ENCODE measurements at regions not wholly inside any gene's neighbourhood (a gene's known extent, or its start where the extent isn't known, plus 50 kb on each side); places are given as distances from the start of the nearest gene placed in this dataset.
A peak's percentile ranks its signal among the peaks of the same experiment; 100 is the strongest.

- Histone ChIP-seq H3K79me2 (ENCODE audit: insufficient read depth, low read depth, low read length) (no peaks in the 10 kb centered on the region), H3K4me3 (ENCODE audit: low read depth, low read length, poor library complexity, severe bottlenecking) (no peak overlapping the region), H3K9me2 (ENCODE audit: insufficient read depth, low read length) (no peaks in the 10 kb centered on the region), H3K27ac (ENCODE audit: low read depth, low read length, poor library complexity, severe bottlenecking) (no peak overlapping the region), H3K4me1 (ENCODE audit: insufficient read depth, low read length, poor library complexity, severe bottlenecking) (no peaks in the 10 kb centered on the region), H3K9me3 (ENCODE audit: low read length) (no peaks in the 10 kb centered on the region), H3K36me3 (ENCODE audit: insufficient read depth, low read length) (no peaks in the 10 kb centered on the region), H2AFZ (ENCODE audit: low read length) (no peak overlapping the region), H4K20me1 (ENCODE audit: insufficient read depth, low read length) (no peaks in the 10 kb centered on the region), H3K4me2 (ENCODE audit: low read length) (no peak overlapping the region)
- DNase-seq (ENCODE audit: low spot score): no peak
- intact Hi-C loops (cut with micrococcal nuclease; ENCODE audit: unreplicated experiment): loop anchor here (2.0 kb wide), 1 partner anchor 1221 kb away; no protein-coding TSS in a partner anchor
- CTCF ChIA-PET (ENCODE audit: unreplicated experiment): no interaction called here
- POLR2A ChIA-PET: interaction anchor here (0.5 to 1.1 kb wide), 4 partner anchors 21 to 1968 kb away, joined by 3 to 4 read pairs (median 3); no protein-coding TSS in a partner anchor
- TF ChIP-seq CTCF (conservative IDR thresholded peaks at IDR 0.05; ENCODE audit: low read length): no peak
- no peak for TF ChIP-seq EZH2phosphoT487 (IDR thresholded peaks at IDR 0.05; ENCODE audit: borderline replicate concordance, low read depth, low read length)
- BruUV-seq (replicated peaks): no TSS peak
Observed at GRCh38 chr21:15480160-15480559, 249.6 kb upstream of the USP25 start.

DNA sequence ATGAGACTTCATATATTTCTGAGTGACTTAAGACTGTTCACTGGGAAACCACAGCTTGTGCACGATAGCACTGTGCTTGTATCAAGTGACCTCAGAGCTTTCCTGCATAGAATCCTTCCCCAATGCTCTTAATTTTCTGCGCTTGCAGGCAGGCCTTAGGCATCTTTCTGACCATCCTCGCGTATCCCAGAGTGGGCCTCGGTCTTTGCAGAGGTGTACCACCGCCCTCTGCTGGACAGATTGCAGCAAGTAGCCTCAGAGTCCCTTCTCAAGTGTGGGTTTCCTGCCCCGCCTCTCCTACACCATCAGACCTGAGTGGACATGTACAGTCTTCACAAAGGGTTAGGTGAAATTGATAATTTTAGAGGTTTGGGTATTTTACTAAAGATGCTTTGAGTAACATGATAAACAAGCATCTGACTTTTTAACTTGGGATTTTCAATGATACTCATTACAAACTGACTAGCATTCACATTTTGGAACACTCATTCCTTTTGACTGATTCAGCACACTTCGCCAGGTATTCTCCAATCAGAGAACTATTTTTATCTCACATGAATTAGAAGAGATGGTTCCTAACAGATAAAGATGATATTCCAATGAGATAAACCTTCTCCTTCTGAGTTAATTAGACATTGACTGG is 246.5 kb upstream of the USP25 start:
- no TSS peak for BruUV-seq (replicated peaks)
- ChIA-PET POLR2A (interaction anchor here (0.6 to 0.8 kb wide), 3 partner anchors 10 to 1412 kb away, joined by 3 read pairs; no protein-coding TSS in a partner anchor), CTCF (ENCODE audit: unreplicated experiment) (interaction anchor here (0.7 kb wide), 1 partner anchor 70 kb away, joined by 3 read pairs; no protein-coding TSS in a partner anchor)
- Histone ChIP-seq H3K36me3 (ENCODE audit: insufficient read depth, low read length) (no peaks in the 10 kb centered on the region), H3K4me1 (ENCODE audit: insufficient read depth, low read length, poor library complexity, severe bottlenecking) (no peaks in the 10 kb centered on the region), H2AFZ (ENCODE audit: low read length) (peak overlapping the region; percentile 40), H4K20me1 (ENCODE audit: insufficient read depth, low read length) (no peaks in the 10 kb centered on the region), H3K9me3 (ENCODE audit: low read length) (no peaks in the 10 kb centered on the region), H3K79me2 (ENCODE audit: insufficient read depth, low read depth, low read length) (no peaks in the 10 kb centered on the region), H3K9me2 (ENCODE audit: insufficient read depth, low read length) (no peaks in the 10 kb centered on the region), H3K4me2 (ENCODE audit: low read length) (no peak overlapping the region), H3K4me3 (ENCODE audit: low read depth, low read length, poor library complexity, severe bottlenecking) (no peak overlapping the region), H3K27ac (ENCODE audit: low read depth, low read length, poor library complexity, severe bottlenecking) (no peak overlapping the region)
- DNase-seq (ENCODE audit: low spot score): peak; percentile 79
- intact Hi-C loops (cut with micrococcal nuclease; ENCODE audit: unreplicated experiment): loop anchor here (2.0 kb wide), 1 partner anchor 110 kb away; no protein-coding TSS in a partner anchor
- TF ChIP-seq CTCF (conservative IDR thresholded peaks at IDR 0.05; ENCODE audit: low read length): peak; percentile 91
- no peak for TF ChIP-seq EZH2phosphoT487 (IDR thresholded peaks at IDR 0.05; ENCODE audit: borderline replicate concordance, low read depth, low read length)

All from OCI-LY7 (cell line).